Left lobe of liver (tissue), 2 donors: ENCODE measurements at regions not wholly inside any gene's neighbourhood (a gene's known extent, or its start where the extent isn't known, plus 50 kb on each side); places are given as distances from the start of the nearest gene placed in this dataset.
"Not testable (repeated sequence)": the region's sequence is repeated elsewhere in the genome, so short reads cannot be mapped to it uniquely, and the experiment has no call there.

Experiments used
- ATAC-seq: fragments of 200-7000 bp; cut with Tn5 transposase; one replicate; pipeline ENCODE4 v1.9.1; 2020; ENCODE audit warnings: mild to moderate bottlenecking, moderate library complexity
- DNase-seq: peaks from one replicate; pipeline ENCODE4 v3.0.0-alpha.2; 2020; ENCODE audit warnings: low spot score
- donor health status: DM: no; HTN: no; CAD: no; lungs with moderate emphysema.
- donor health status: DM: no; HTN: yes; CAD: no.

GRCh38 chr2:210859314-210859713 lies 302.9 kb downstream of the CPS1 start:
- DNase-seq = no peak
- ATAC-seq = no peak

GRCh38 chr2:210860276-210860675 lies 303.9 kb downstream of the CPS1 start:
- ATAC-seq (no peak), DNase-seq (no peak)

GRCh38 chr2:210861038-210861665 lies 304.8 kb downstream of the CPS1 start:
- ATAC-seq (no peak), DNase-seq (no peak)

- ATAC-seq (no peak), DNase-seq (no peak)
Measured at GRCh38 chr2:210862283-210863065, 306.1 kb downstream of the CPS1 start.

- DNase-seq = no peak
- ATAC-seq = no peak
Measured at GRCh38 chr2:210863283-210863682, 306.9 kb downstream of the CPS1 start.

- ATAC-seq, DNase-seq: not testable (repeated sequence)
Measured at GRCh38 chr2:210871566-210871965, 315.2 kb downstream of the CPS1 start.

GRCh38 chr2:210873631-210874030 lies 317.2 kb downstream of the CPS1 start:
- no peak for DNase-seq
- no peak for ATAC-seq

- ATAC-seq (no peak), DNase-seq (no peak)
Measured at GRCh38 chr2:210884227-210884626, 327.8 kb downstream of the CPS1 start.

- ATAC-seq (no peak), DNase-seq (no peak)
Measured at GRCh38 chr2:210888035-210888434, 331.6 kb downstream of the CPS1 start.

- no peak for ATAC-seq
- no peak for DNase-seq
Measured at GRCh38 chr2:210895132-210895531, 338.7 kb downstream of the CPS1 start.

GRCh38 chr2:210899131-210899530 lies 342.7 kb downstream of the CPS1 start:
- no peak for ATAC-seq
- DNase-seq = no peak

- no peak for ATAC-seq
- DNase-seq = no peak
Measured at GRCh38 chr2:210901326-210901725, 344.9 kb downstream of the CPS1 start.

- no peak for ATAC-seq
- no peak for DNase-seq
Measured at GRCh38 chr2:210912779-210913178, 356.4 kb downstream of the CPS1 start.

GRCh38 chr2:210913461-210913860 lies 357.1 kb downstream of the CPS1 start:
- no peak for DNase-seq

GRCh38 chr2:210915912-210916311 lies 359.5 kb downstream of the CPS1 start:
- no peak for ATAC-seq

More at GRCh38 chr2:210913461-210913860, 357.1 kb downstream of the CPS1 start:
- no peak for ATAC-seq

GRCh38 chr2:210917465-210917864 lies 361.1 kb downstream of the CPS1 start:
- no peak for DNase-seq
- no peak for ATAC-seq

More at GRCh38 chr2:210915912-210916311, 359.5 kb downstream of the CPS1 start:
- DNase-seq = no peak

GRCh38 chr2:210919128-210919527 lies 362.7 kb downstream of the CPS1 start:
- DNase-seq (no peak), ATAC-seq (no peak)

- no peak for DNase-seq
- ATAC-seq = no peak
Measured at GRCh38 chr2:210922419-210922818, 366.0 kb downstream of the CPS1 start.

- no peak for ATAC-seq
- no peak for DNase-seq
Measured at GRCh38 chr2:210928714-210929113, 372.3 kb downstream of the CPS1 start.

GRCh38 chr2:210938228-210938627 lies 381.8 kb downstream of the CPS1 start:
- no peak for ATAC-seq
- DNase-seq = no peak

GRCh38 chr2:210946395-210946794 lies 390.0 kb downstream of the CPS1 start:
- ATAC-seq = no peak

GRCh38 chr2:210950434-210951060 lies 394.1 kb downstream of the CPS1 start:
- not testable (repeated sequence) for ATAC-seq, DNase-seq

More at GRCh38 chr2:210946395-210946794, 390.0 kb downstream of the CPS1 start:
- no peak for DNase-seq
